NCI-H1092 (cell line): ENCODE measurements at regions not wholly inside any gene's neighbourhood (a gene's known extent, or its start where the extent isn't known, plus 50 kb on each side); places are given as distances from the start of the nearest gene placed in this dataset.
A peak's percentile ranks its signal among the peaks of the same experiment; 100 is the strongest.

Source experiments
- DNase-seq: peaks from one replicate; lab custom pipeline; 2025; lab: John Stamatoyannopoulos, UW

GRCh38 chr17:77379065-77379428 is 238.3 kb downstream of the SEC14L1 start:
- DNase-seq: no peak

- DNase-seq: no peak
Observed at GRCh38 chr17:77379832-77380231, 239.1 kb downstream of the SEC14L1 start.

- DNase-seq: no peak
Observed at GRCh38 chr17:77380395-77381184, 239.8 kb downstream of the SEC14L1 start.

GRCh38 chr17:77381185-77381700 is 240.5 kb downstream of the SEC14L1 start:
- DNase-seq: no peak

GRCh38 chr17:77381731-77382130 is 241.0 kb downstream of the SEC14L1 start:
- DNase-seq: no peak

- no peak for DNase-seq
Observed at GRCh38 chr17:77382356-77382911, 241.7 kb downstream of the SEC14L1 start.

- DNase-seq: no peak
Observed at GRCh38 chr17:77382966-77383612, 242.3 kb downstream of the SEC14L1 start.

GRCh38 chr17:77383613-77384608 is 243.1 kb downstream of the SEC14L1 start:
- DNase-seq: peak; percentile 34

GRCh38 chr17:77385750-77386501 is 245.2 kb downstream of the SEC14L1 start:
- no peak for DNase-seq

GRCh38 chr17:77386502-77387192 is 245.9 kb downstream of the SEC14L1 start:
- no peak for DNase-seq

- DNase-seq: no peak
Observed at GRCh38 chr17:77387891-77388290, 247.1 kb downstream of the SEC14L1 start.

- no peak for DNase-seq
Observed at GRCh38 chr17:77388384-77389306, 247.9 kb downstream of the SEC14L1 start.

GRCh38 chr17:77390870-77391269 is 250.1 kb downstream of the SEC14L1 start:
- DNase-seq: no peak

GRCh38 chr17:77391668-77392375 is 251.1 kb downstream of the SEC14L1 start:
- no peak for DNase-seq

- no peak for DNase-seq
Observed at GRCh38 chr17:77392376-77393273, 251.9 kb downstream of the SEC14L1 start.

GRCh38 chr17:77393274-77393600 is 252.5 kb downstream of the SEC14L1 start:
- DNase-seq: no peak

- DNase-seq: no peak
Observed at GRCh38 chr17:77393867-77394539, 253.2 kb downstream of the SEC14L1 start.
